ENCODE measurements at regions not wholly inside any gene's neighbourhood (a gene's known extent, or its start where the extent isn't known, plus 50 kb on each side); places are given as distances from the start of the nearest gene placed in this dataset.
"Not testable (repeated sequence)": the region's sequence is repeated elsewhere in the genome, so short reads cannot be mapped to it uniquely, and the experiment has no call there.

DNA sequence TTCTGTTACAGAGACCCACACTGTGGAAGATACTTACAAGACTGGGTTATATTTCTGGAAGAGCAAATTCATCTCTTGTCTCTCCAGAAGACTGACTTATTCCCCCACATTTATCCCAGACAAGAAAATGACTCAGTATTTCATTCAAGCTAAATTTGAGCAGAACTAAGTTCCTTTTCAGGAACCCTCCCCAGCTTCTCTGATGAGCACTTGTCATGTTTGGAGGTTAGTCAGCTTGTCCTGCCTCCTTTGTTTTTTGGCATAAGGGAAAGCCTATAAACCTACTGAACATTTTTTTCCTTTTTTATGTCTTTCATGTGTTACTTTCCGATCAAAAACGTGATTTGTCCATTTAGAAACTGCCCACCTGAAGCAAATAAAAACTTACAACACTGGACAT is 198.0 kb downstream of the C16orf95 start:
- no peak overlapping the region for H2AK5ac ChIP-seq (ENCODE audit: low read length)
- no peaks in the 10 kb centered on the region for H3K27me3 ChIP-seq (ENCODE audit: insufficient read depth, low read length, poor library complexity)
- H3K27ac ChIP-seq (ENCODE audit: low read depth, low read length): no peak overlapping the region
- no peak overlapping the region for H2BK5ac ChIP-seq (ENCODE audit: low read length)
- H4K5ac ChIP-seq (ENCODE audit: low read length): no peak overlapping the region
- no peaks in the 10 kb centered on the region for H3K36me3 ChIP-seq (ENCODE audit: control insufficient read depth, insufficient read depth, low read length)
- no peak overlapping the region for H2BK15ac ChIP-seq (replicated peaks; ENCODE audit: low read depth)
- H3K9ac ChIP-seq (ENCODE audit: low read length): no peak overlapping the region
- H3K18ac ChIP-seq (ENCODE audit: low read length): no peak overlapping the region
- H3K4ac ChIP-seq (ENCODE audit: low read depth, low read length): no peak overlapping the region
- H3K4me3 ChIP-seq (ENCODE audit: low read length): no peak overlapping the region
- no peak overlapping the region for H3K56ac ChIP-seq (ENCODE audit: low read length)
- WGBS (ENCODE audit: extremely low coverage, insufficient coverage, low lambda C conversion rate): no CpG with 5 or more reads among the region's 2 CpGs
- H3K23ac ChIP-seq (ENCODE audit: low read length): no peak overlapping the region
- no peak overlapping the region for H3K4me2 ChIP-seq (ENCODE audit: low read length)
- H3K79me1 ChIP-seq (ENCODE audit: low read length): no peaks in the 10 kb centered on the region
- no peak overlapping the region for H2BK120ac ChIP-seq (ENCODE audit: low read depth, low read length)
- no peak for DNase-seq
- H4K8ac ChIP-seq (ENCODE audit: low read depth, low read length): no peak overlapping the region
- H3K4me1 ChIP-seq (ENCODE audit: control insufficient read depth, low read depth, low read length): no peaks in the 10 kb centered on the region
- H3K79me2 ChIP-seq (ENCODE audit: control insufficient read depth, insufficient read depth, low read length): no peaks in the 10 kb centered on the region

DNA sequence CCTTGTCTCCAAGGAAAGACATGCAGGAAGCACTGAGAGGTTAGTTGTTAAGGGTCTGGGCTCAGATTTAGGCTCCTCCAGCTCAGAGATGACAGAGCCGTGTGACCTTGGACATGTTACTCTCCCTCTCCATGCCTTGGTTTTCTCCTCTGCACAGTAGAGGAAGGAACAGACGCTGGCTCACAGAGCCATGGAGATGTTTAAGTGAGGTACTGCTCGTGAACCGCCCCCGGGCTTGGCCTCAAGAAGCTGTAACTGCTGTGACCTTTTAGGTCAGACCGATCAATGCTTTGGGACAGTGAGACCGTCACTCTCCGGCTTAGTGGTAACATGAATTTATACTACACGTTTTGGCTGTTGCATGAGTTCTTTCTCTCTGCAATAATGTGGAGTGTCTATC is 197.4 kb downstream of the C16orf95 start:
- H3K4me1 ChIP-seq (ENCODE audit: control insufficient read depth, low read depth, low read length): no peaks in the 10 kb centered on the region
- H3K4ac ChIP-seq (ENCODE audit: low read depth, low read length): no peak overlapping the region
- no peak overlapping the region for H3K27ac ChIP-seq (ENCODE audit: low read depth, low read length)
- no CpG with 5 or more reads among the region's 9 CpGs for WGBS (ENCODE audit: extremely low coverage, insufficient coverage, low lambda C conversion rate)
- no peak overlapping the region for H3K23ac ChIP-seq (ENCODE audit: low read length)
- H3K79me1 ChIP-seq (ENCODE audit: low read length): no peaks in the 10 kb centered on the region
- H2BK15ac ChIP-seq (replicated peaks; ENCODE audit: low read depth): no peak overlapping the region
- no peak overlapping the region for H4K5ac ChIP-seq (ENCODE audit: low read length)
- H3K9ac ChIP-seq (ENCODE audit: low read length): no peak overlapping the region
- no peak overlapping the region for H3K18ac ChIP-seq (ENCODE audit: low read length)
- no peak overlapping the region for H3K4me3 ChIP-seq (ENCODE audit: low read length)
- H3K27me3 ChIP-seq (ENCODE audit: insufficient read depth, low read length, poor library complexity): no peaks in the 10 kb centered on the region
- DNase-seq: no peak
- H3K36me3 ChIP-seq (ENCODE audit: control insufficient read depth, insufficient read depth, low read length): no peaks in the 10 kb centered on the region
- H4K8ac ChIP-seq (ENCODE audit: low read depth, low read length): no peak overlapping the region
- H2BK5ac ChIP-seq (ENCODE audit: low read length): no peak overlapping the region
- H2AK5ac ChIP-seq (ENCODE audit: low read length): no peak overlapping the region
- H3K4me2 ChIP-seq (ENCODE audit: low read length): no peak overlapping the region
- H2BK120ac ChIP-seq (ENCODE audit: low read depth, low read length): no peak overlapping the region
- H3K56ac ChIP-seq (ENCODE audit: low read length): no peak overlapping the region
- no peaks in the 10 kb centered on the region for H3K79me2 ChIP-seq (ENCODE audit: control insufficient read depth, insufficient read depth, low read length)

DNA sequence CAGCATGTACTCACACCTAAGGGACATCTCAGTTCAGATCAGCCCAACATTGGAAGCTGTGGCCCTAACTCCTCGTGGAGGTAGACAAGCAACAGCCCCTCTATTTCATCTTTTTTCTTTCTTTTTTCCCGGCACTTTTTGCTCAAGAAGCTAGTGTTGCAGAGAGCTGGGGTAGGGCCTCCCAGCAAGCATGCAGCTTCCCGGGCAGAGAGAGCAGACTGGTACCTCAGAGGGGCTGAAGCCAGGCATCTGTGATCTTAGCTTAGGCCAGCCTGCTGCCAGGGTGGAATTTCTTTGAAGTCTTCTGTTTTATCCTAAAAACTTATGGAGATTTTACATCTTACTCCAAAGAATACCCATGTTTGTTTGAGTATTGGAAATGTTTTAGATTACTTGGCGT is 195.4 kb downstream of the C16orf95 start:
- no peak overlapping the region for H3K56ac ChIP-seq (ENCODE audit: low read length)
- H3K4ac ChIP-seq (ENCODE audit: low read depth, low read length): no peak overlapping the region
- no peak overlapping the region for H3K4me3 ChIP-seq (ENCODE audit: low read length)
- no peak overlapping the region for H4K8ac ChIP-seq (ENCODE audit: low read depth, low read length)
- DNase-seq: no peak
- no peak overlapping the region for H2BK120ac ChIP-seq (ENCODE audit: low read depth, low read length)
- H4K5ac ChIP-seq (ENCODE audit: low read length): no peak overlapping the region
- no peak overlapping the region for H3K9ac ChIP-seq (ENCODE audit: low read length)
- no peaks in the 10 kb centered on the region for H3K4me1 ChIP-seq (ENCODE audit: control insufficient read depth, low read depth, low read length)
- H3K4me2 ChIP-seq (ENCODE audit: low read length): no peak overlapping the region
- WGBS (ENCODE audit: extremely low coverage, insufficient coverage, low lambda C conversion rate): no CpG with 5 or more reads among the region's 4 CpGs
- H3K27me3 ChIP-seq (ENCODE audit: insufficient read depth, low read length, poor library complexity): no peaks in the 10 kb centered on the region
- no peaks in the 10 kb centered on the region for H3K79me2 ChIP-seq (ENCODE audit: control insufficient read depth, insufficient read depth, low read length)
- H3K18ac ChIP-seq (ENCODE audit: low read length): no peak overlapping the region
- H2BK5ac ChIP-seq (ENCODE audit: low read length): no peak overlapping the region
- H3K79me1 ChIP-seq (ENCODE audit: low read length): no peaks in the 10 kb centered on the region
- H2AK5ac ChIP-seq (ENCODE audit: low read length): no peak overlapping the region
- H3K36me3 ChIP-seq (ENCODE audit: control insufficient read depth, insufficient read depth, low read length): no peaks in the 10 kb centered on the region
- H3K27ac ChIP-seq (ENCODE audit: low read depth, low read length): no peak overlapping the region
- H2BK15ac ChIP-seq (replicated peaks; ENCODE audit: low read depth): no peak overlapping the region
- no peak overlapping the region for H3K23ac ChIP-seq (ENCODE audit: low read length)

DNA sequence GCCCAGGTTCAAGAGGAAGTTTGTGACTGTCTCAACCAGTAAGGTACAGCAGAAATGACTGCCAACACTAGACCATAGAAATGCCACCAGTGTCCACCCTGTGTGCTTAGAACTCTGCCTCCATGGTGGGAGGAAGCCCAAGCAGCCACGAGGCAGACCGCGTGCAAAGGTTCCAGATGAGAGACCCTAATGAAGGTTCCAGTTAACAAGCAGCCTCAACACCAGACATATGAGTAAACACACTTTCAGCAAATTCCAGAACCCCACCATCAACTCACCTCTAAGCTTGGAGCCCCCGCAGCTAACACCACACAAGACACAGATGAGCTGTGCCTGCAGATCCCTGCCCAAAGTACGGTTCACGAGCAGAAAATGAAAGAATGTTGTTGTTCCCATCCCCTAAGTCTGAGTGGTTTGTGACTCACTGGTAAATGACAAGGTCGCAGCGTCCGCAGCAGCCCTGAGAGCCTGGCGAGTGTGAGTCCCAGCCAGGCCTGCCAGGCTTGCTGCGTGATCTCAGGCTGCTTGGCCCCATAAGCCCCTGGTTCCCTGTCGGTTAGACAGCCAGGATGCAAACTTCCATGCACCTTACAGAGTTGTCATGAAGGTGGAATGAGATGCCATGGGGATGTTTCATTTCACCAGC is 193.7 kb downstream of the C16orf95 start:
- H3K79me2 ChIP-seq (ENCODE audit: control insufficient read depth, insufficient read depth, low read length): no peaks in the 10 kb centered on the region
- WGBS (ENCODE audit: extremely low coverage, insufficient coverage, low lambda C conversion rate): no CpG with 5 or more reads among the region's 12 CpGs
- H3K4me1 ChIP-seq (ENCODE audit: control insufficient read depth, low read depth, low read length): no peaks in the 10 kb centered on the region

DNA sequence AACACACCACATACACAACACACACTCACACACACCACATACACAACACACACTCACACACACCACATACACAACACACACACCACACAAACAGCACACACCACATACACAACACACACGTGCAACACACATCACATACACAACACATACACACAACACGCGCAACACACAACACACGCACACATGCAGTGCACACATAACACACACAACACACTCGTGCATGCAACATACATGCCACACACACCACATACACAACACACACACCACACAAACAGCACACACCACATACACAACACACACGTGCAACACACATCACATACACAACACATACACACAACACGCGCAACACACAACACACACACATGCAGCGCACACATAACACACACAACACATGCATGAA is 192.8 kb downstream of the C16orf95 start:
- not testable (repeated sequence) for H4K8ac ChIP-seq (ENCODE audit: low read depth, low read length); H3K4ac ChIP-seq (ENCODE audit: low read depth, low read length); H3K79me1 ChIP-seq (ENCODE audit: low read length); H2AK5ac ChIP-seq (ENCODE audit: low read length); H3K4me2 ChIP-seq (ENCODE audit: low read length); H3K56ac ChIP-seq (ENCODE audit: low read length); H3K23ac ChIP-seq (ENCODE audit: low read length); H4K5ac ChIP-seq (ENCODE audit: low read length); H3K27me3 ChIP-seq (ENCODE audit: insufficient read depth, low read length, poor library complexity); H3K79me2 ChIP-seq (ENCODE audit: control insufficient read depth, insufficient read depth, low read length); H2BK15ac ChIP-seq (replicated peaks; ENCODE audit: low read depth); H3K36me3 ChIP-seq (ENCODE audit: control insufficient read depth, insufficient read depth, low read length); DNase-seq; H2BK120ac ChIP-seq (ENCODE audit: low read depth, low read length); H3K4me1 ChIP-seq (ENCODE audit: control insufficient read depth, low read depth, low read length); H2BK5ac ChIP-seq (ENCODE audit: low read length); H3K4me3 ChIP-seq (ENCODE audit: low read length); H3K9ac ChIP-seq (ENCODE audit: low read length); H3K18ac ChIP-seq (ENCODE audit: low read length); H3K27ac ChIP-seq (ENCODE audit: low read depth, low read length)
- WGBS (ENCODE audit: extremely low coverage, insufficient coverage, low lambda C conversion rate): 100% methylated on average over 1 of the region's 9 CpGs

More for the DNA sequence above, 193.7 kb downstream of the C16orf95 start:
- H3K4ac ChIP-seq (ENCODE audit: low read depth, low read length): no peak overlapping the region
- H3K79me1 ChIP-seq (ENCODE audit: low read length): no peaks in the 10 kb centered on the region
- H3K27ac ChIP-seq (ENCODE audit: low read depth, low read length): no peak overlapping the region
- no peak overlapping the region for H2BK120ac ChIP-seq (ENCODE audit: low read depth, low read length)
- H3K56ac ChIP-seq (ENCODE audit: low read length): no peak overlapping the region
- no peak overlapping the region for H3K23ac ChIP-seq (ENCODE audit: low read length)
- no peak for DNase-seq
- no peak overlapping the region for H2AK5ac ChIP-seq (ENCODE audit: low read length)
- no peak overlapping the region for H4K8ac ChIP-seq (ENCODE audit: low read depth, low read length)
- no peak overlapping the region for H3K9ac ChIP-seq (ENCODE audit: low read length)
- H4K5ac ChIP-seq (ENCODE audit: low read length): no peak overlapping the region
- H3K36me3 ChIP-seq (ENCODE audit: control insufficient read depth, insufficient read depth, low read length): no peaks in the 10 kb centered on the region
- no peak overlapping the region for H3K4me2 ChIP-seq (ENCODE audit: low read length)
- no peak overlapping the region for H2BK5ac ChIP-seq (ENCODE audit: low read length)
- H2BK15ac ChIP-seq (replicated peaks; ENCODE audit: low read depth): no peak overlapping the region
- no peak overlapping the region for H3K18ac ChIP-seq (ENCODE audit: low read length)
- H3K4me3 ChIP-seq (ENCODE audit: low read length): no peak overlapping the region
- no peaks in the 10 kb centered on the region for H3K27me3 ChIP-seq (ENCODE audit: insufficient read depth, low read length, poor library complexity)
